Coronary artery (tissue), 2 donors: ENCODE measurements at regions not wholly inside any gene's neighbourhood (a gene's known extent, or its start where the extent isn't known, plus 50 kb on each side); places are given as distances from the start of the nearest gene placed in this dataset.

ENCODE experiments used
- DNase-seq: peaks from one replicate; pipeline ENCODE4 v3.0.0-alpha.2; 2017; ENCODE audit warnings: low spot score
- H3K27ac ChIP-seq, 2 donors: fragments of 200-600 bp; sonication (generic); one replicate each; pipeline ENCODE4 v1.5.1; 2016 to 2019
- H3K4me3 ChIP-seq: fragments of 200-600 bp; sonication (generic); 2 replicates; pipeline ENCODE4 v1.5.1; 2016; ENCODE audit warnings: mild to moderate bottlenecking, moderate library complexity
- CTCF ChIP-seq: fragments of 200-600 bp; sonication (generic); IDR thresholded peaks from one replicate; pipeline ENCODE4 v1.5.1; 2019; ENCODE audit warnings: antibody characterized with exemption

- H3K4me3 ChIP-seq: no peak overlapping the region
- H3K27ac ChIP-seq: no peak overlapping the region
- no peak for TF ChIP-seq CTCF
- no peak for DNase-seq
Observed at GRCh38 chr3:162302983-162303624, 806.5 kb downstream of the OTOL1 start.

GRCh38 chr3:162317046-162317445 is 820.4 kb downstream of the OTOL1 start:
- H3K27ac ChIP-seq: no peak overlapping the region
- no peak overlapping the region for H3K4me3 ChIP-seq
- TF ChIP-seq CTCF: no peak
- DNase-seq: no peak

- no peak overlapping the region for H3K27ac ChIP-seq
- H3K4me3 ChIP-seq: no peak overlapping the region
- no peak for TF ChIP-seq CTCF
- no peak for DNase-seq
Observed at GRCh38 chr3:162328649-162329048, 832.0 kb downstream of the OTOL1 start.

GRCh38 chr3:162329514-162329913 is 832.9 kb downstream of the OTOL1 start:
- no peak for TF ChIP-seq CTCF
- no peak overlapping the region for H3K4me3 ChIP-seq
- DNase-seq: no peak
- H3K27ac ChIP-seq: no peak overlapping the region

DNA sequence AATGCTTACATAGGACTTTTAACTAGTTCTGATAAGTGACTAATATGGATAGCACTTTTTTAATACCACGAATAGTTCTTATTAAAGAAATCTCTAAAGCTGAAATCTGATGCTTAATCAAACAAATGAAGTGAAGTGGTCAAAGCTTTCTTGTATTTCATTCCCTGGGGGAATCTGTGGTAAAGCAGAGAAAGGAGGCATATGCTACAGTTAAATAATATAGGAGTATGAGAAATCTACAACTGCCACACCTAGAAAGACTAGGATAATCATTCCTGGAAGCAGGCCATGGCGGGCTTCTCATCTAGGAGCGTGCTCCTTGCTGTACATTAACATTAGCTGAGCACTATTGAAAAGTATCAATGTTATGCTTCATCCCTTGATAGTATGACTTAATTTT is 835.7 kb downstream of the OTOL1 start:
- DNase-seq: no peak
- TF ChIP-seq CTCF: no peak
- Histone ChIP-seq H3K4me3 (no peak overlapping the region), H3K27ac (no peak overlapping the region)

DNA sequence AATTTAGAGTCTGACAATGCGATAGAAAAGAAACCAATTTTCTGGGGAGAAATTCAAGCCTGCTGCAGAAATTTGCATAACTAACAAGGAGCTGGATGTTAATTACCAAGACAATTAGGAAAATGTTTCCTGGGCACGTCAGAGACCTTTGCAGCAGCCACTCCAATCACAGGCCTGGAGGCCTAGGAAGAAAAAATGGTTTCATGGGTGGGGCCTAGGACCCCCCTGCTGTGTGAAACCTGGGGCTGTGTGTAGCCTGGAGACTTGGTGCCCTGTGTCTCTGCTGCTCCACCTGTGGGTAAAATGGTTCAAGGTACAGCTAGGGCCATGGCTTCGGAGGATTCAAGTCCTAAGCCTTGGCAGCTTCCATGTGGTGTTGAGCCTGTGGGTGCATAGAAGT is 837.9 kb downstream of the OTOL1 start:
- no peak for TF ChIP-seq CTCF
- no peak overlapping the region for H3K4me3 ChIP-seq

DNA sequence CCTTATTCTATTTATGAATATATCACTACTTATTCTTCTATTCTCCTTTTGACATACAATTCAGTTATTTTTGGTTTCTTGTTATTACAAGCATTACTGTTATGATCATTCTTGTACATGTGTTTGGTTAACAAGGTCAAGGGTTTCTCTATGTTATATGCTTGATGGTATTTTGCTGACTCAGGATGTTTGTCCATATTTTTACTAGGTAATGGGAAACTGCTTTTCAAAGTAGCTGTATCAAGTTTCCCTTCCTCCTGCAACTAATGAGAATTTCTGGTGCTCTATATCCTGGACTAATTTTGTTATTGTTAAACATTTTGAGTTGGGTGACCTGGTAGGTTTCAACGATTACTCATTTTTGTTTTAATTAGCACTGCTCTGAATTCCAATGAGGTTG is 841.0 kb downstream of the OTOL1 start:
- no peak for TF ChIP-seq CTCF
- no peak overlapping the region for H3K4me3 ChIP-seq
- no peak overlapping the region for H3K27ac ChIP-seq
- no peak for DNase-seq

More for the DNA sequence above, 837.9 kb downstream of the OTOL1 start:
- DNase-seq: no peak
- H3K27ac ChIP-seq: no peak overlapping the region
